ENCODE measurements at regions not wholly inside any gene's neighbourhood (a gene's known extent, or its start where the extent isn't known, plus 50 kb on each side); places are given as distances from the start of the nearest gene placed in this dataset.
"Not testable (repeated sequence)": the region's sequence is repeated elsewhere in the genome, so short reads cannot be mapped to it uniquely, and the experiment has no call there.

DNA sequence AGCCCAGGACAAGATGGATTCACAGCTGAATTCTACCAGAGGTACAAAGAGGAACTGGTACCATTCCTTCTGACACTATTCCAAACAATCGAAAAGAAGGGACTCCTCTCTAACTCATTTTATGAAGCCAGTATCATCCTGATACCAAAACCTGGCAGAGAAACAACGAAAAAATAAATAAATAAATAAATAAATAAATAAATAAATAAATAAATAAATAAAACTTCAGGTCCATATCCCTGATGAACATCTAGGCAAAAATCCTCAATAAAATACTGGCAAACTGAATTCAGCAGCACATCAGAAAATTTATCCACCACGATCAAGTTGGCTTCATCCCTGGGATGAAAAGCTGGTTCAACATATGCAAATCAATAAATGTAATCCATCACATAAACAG is 1272.1 kb downstream of the FAM133A start:
- TF ChIP-seq, protein P1, sequence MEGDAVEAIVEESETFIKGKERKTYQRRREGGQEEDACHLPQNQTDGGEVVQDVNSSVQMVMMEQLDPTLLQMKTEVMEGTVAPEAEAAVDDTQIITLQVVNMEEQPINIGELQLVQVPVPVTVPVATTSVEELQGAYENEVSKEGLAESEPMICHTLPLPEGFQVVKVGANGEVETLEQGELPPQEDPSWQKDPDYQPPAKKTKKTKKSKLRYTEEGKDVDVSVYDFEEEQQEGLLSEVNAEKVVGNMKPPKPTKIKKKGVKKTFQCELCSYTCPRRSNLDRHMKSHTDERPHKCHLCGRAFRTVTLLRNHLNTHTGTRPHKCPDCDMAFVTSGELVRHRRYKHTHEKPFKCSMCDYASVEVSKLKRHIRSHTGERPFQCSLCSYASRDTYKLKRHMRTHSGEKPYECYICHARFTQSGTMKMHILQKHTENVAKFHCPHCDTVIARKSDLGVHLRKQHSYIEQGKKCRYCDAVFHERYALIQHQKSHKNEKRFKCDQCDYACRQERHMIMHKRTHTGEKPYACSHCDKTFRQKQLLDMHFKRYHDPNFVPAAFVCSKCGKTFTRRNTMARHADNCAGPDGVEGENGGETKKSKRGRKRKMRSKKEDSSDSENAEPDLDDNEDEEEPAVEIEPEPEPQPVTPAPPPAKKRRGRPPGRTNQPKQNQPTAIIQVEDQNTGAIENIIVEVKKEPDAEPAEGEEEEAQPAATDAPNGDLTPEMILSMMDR (conservative IDR thresholded peaks at IDR 0.05; ENCODE audit: low read depth in 2 of 2), result not testable (repeated sequence)
- TF ChIP-seq EZH2 (IDR thresholded peaks at IDR 0.05; ENCODE audit: low read depth, unreplicated experiment); CREB1 (CRISPR knock-in tag; IDR thresholded peaks at IDR 0.05; ENCODE audit: low read depth); EZH2phosphoT487 (IDR thresholded peaks at IDR 0.05; ENCODE audit: unreplicated experiment); NANOG (IDR thresholded peaks at IDR 0.05; ENCODE audit: borderline replicate concordance); POLR2AphosphoS5 (IDR thresholded peaks at IDR 0.05; ENCODE audit: low read depth): not testable (repeated sequence)
- TF ChIP-seq, protein P2, sequence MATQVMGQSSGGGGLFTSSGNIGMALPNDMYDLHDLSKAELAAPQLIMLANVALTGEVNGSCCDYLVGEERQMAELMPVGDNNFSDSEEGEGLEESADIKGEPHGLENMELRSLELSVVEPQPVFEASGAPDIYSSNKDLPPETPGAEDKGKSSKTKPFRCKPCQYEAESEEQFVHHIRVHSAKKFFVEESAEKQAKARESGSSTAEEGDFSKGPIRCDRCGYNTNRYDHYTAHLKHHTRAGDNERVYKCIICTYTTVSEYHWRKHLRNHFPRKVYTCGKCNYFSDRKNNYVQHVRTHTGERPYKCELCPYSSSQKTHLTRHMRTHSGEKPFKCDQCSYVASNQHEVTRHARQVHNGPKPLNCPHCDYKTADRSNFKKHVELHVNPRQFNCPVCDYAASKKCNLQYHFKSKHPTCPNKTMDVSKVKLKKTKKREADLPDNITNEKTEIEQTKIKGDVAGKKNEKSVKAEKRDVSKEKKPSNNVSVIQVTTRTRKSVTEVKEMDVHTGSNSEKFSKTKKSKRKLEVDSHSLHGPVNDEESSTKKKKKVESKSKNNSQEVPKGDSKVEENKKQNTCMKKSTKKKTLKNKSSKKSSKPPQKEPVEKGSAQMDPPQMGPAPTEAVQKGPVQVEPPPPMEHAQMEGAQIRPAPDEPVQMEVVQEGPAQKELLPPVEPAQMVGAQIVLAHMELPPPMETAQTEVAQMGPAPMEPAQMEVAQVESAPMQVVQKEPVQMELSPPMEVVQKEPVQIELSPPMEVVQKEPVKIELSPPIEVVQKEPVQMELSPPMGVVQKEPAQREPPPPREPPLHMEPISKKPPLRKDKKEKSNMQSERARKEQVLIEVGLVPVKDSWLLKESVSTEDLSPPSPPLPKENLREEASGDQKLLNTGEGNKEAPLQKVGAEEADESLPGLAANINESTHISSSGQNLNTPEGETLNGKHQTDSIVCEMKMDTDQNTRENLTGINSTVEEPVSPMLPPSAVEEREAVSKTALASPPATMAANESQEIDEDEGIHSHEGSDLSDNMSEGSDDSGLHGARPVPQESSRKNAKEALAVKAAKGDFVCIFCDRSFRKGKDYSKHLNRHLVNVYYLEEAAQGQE (IDR thresholded peaks at IDR 0.05; ENCODE audit: unreplicated experiment), result not testable (repeated sequence)

Measured in GM23338 (cell line).